ENCODE measurements at regions not wholly inside any gene's neighbourhood (a gene's known extent, or its start where the extent isn't known, plus 50 kb on each side); places are given as distances from the start of the nearest gene placed in this dataset.

GRCh38 chr15:46127361-46127874, 492.6 kb downstream of the SQOR start:
- H3K36me3 Mint-ChIP-seq (ENCODE audit: low read depth) = no peaks in the 10 kb centered on the region
- no peaks in the 10 kb centered on the region for H3K27me3 Mint-ChIP-seq
- DNase-seq (no peak), ATAC-seq (no peak)
- intact Hi-C loops (cut with DNase I, micrococcal nuclease) = no loop called here
- H3K4me1 Mint-ChIP-seq = no peaks in the 10 kb centered on the region
- peaks cover 15% of the 10 kb centered on the region for H3K9me3 Mint-ChIP-seq (ENCODE audit: low read depth)
- H3K27ac Mint-ChIP-seq = no peak overlapping the region
- ChIA-PET POLR2A (no interaction called here), CTCF (no interaction called here)
- H3K4me3 Mint-ChIP-seq = no peak overlapping the region

DNA sequence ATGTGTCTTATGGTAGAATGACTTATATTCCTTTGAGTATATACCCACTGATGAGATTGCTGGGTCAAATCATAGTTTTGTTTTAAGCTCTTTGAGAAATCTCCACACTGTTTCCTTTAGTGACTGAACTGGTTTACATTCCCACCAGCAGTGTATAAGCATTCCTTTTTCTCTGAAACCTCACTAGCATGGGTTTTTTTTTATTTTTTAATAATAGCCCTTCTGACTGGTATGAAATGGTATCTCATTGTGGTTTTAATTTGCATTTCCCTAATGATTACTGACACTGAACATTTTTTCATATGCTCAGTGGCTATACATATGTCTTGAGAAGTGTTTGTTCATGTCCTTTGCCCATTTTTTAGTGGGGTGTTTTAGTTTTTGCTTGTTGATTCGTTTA, 494.3 kb downstream of the SQOR start:
- ChIA-PET POLR2A (no interaction called here), CTCF (no interaction called here)
- Mint-ChIP-seq H3K27me3 (no peaks in the 10 kb centered on the region), H3K4me3 (no peak overlapping the region), H3K36me3 (ENCODE audit: low read depth) (no peaks in the 10 kb centered on the region), H3K4me1 (no peaks in the 10 kb centered on the region), H3K27ac (no peak overlapping the region), H3K9me3 (ENCODE audit: low read depth) (peaks cover 9% of the 10 kb centered on the region)
- ATAC-seq (no peak), DNase-seq (no peak)
- intact Hi-C loops (cut with DNase I, micrococcal nuclease) = no loop called here

- Mint-ChIP-seq H3K27me3 (no peaks in the 10 kb centered on the region), H3K36me3 (ENCODE audit: low read depth) (no peaks in the 10 kb centered on the region), H3K9me3 (ENCODE audit: low read depth) (peaks cover 18% of the 10 kb centered on the region), H3K27ac (no peak overlapping the region), H3K4me3 (no peak overlapping the region), H3K4me1 (no peaks in the 10 kb centered on the region)
- ATAC-seq = no peak
- ChIA-PET POLR2A (no interaction called here), CTCF (no interaction called here)
- intact Hi-C loops (cut with DNase I, micrococcal nuclease) = no loop called here
- no peak for DNase-seq
Measured at GRCh38 chr15:46131876-46132275, 497.0 kb downstream of the SQOR start.

DNA sequence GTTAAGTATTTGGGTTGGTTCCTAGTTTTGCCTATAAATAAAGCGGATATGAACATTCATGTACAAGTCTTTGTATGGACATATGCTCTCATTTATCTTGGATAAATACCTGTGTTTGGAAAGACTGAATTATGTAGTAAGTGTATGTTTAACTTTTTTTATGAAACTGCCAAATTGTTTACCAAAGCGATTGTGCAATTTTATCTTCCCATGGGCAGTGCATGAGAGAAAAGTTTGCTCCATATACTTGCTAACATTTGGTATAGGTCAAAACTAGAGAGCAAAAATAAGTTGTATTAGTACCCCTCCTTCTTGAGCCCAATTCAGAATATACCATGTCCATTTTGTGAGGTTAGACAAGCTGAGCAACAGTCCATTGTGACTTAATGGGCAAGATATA, 502.6 kb downstream of the SQOR start:
- H3K36me3 Mint-ChIP-seq (ENCODE audit: low read depth) = no peaks in the 10 kb centered on the region
- intact Hi-C loops (cut with DNase I, micrococcal nuclease) = no loop called here
- DNase-seq (no peak), ATAC-seq (no peak)
- H3K9me3 Mint-ChIP-seq (ENCODE audit: low read depth) = peaks cover 11% of the 10 kb centered on the region
- no peak overlapping the region for H3K27ac Mint-ChIP-seq
- POLR2A ChIA-PET = no interaction called here
- H3K4me1 Mint-ChIP-seq = no peaks in the 10 kb centered on the region
- H3K4me3 Mint-ChIP-seq = no peak overlapping the region
- no peaks in the 10 kb centered on the region for H3K27me3 Mint-ChIP-seq
- CTCF ChIA-PET = no interaction called here

- intact Hi-C loops (cut with DNase I, micrococcal nuclease) = no loop called here
- no peak for ATAC-seq
- H3K4me1 Mint-ChIP-seq = no peaks in the 10 kb centered on the region
- DNase-seq = no peak
- CTCF ChIA-PET = interaction anchor here (0.6 kb wide), 1 partner anchor 63 kb away, joined by 4 read pairs; no protein-coding TSS in a partner anchor
- H3K9me3 Mint-ChIP-seq (ENCODE audit: low read depth) = peaks cover 6% of the 10 kb centered on the region
- no peaks in the 10 kb centered on the region for H3K36me3 Mint-ChIP-seq (ENCODE audit: low read depth)
- no peak overlapping the region for H3K4me3 Mint-ChIP-seq
- no peak overlapping the region for H3K27ac Mint-ChIP-seq
- no peaks in the 10 kb centered on the region for H3K27me3 Mint-ChIP-seq
- POLR2A ChIA-PET = no interaction called here
Measured at GRCh38 chr15:46146002-46146401, 511.2 kb downstream of the SQOR start.

GRCh38 chr15:46146915-46147314, 512.1 kb downstream of the SQOR start:
- H3K4me1 Mint-ChIP-seq = no peaks in the 10 kb centered on the region
- peaks cover 6% of the 10 kb centered on the region for H3K9me3 Mint-ChIP-seq (ENCODE audit: low read depth)
- no peak for DNase-seq
- ChIA-PET POLR2A (no interaction called here), CTCF (no interaction called here)
- no peak for ATAC-seq
- H3K36me3 Mint-ChIP-seq (ENCODE audit: low read depth) = no peaks in the 10 kb centered on the region
- no peak overlapping the region for H3K27ac Mint-ChIP-seq
- H3K27me3 Mint-ChIP-seq = no peaks in the 10 kb centered on the region
- no peak overlapping the region for H3K4me3 Mint-ChIP-seq
- intact Hi-C loops (cut with DNase I, micrococcal nuclease) = no loop called here

DNA sequence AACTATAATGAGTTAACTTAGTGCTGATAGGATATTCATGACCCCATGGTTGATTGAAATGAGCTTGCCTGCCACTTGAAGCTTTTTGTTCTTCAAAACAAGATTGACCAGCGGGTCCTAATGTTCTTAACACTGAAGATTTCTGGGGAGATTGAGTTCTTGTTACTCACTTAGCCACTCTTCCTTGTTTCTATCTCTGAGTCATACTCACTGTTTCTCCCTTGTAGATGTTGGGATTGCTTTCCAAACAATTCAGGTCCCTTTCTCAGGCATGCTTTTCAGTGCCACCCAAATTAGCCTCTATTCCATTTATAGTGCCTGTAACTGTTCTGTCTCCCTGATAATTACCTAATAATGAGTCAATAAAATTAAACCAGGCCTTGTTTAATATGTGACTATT, 517.0 kb downstream of the SQOR start:
- H3K9me3 Mint-ChIP-seq (ENCODE audit: low read depth) = peaks cover 2% of the 10 kb centered on the region
- intact Hi-C loops (cut with DNase I, micrococcal nuclease) = loop anchor here in 1 of 2 experiments (10.0 kb wide), 1 partner anchor 327 kb away; no protein-coding TSS in a partner anchor
- DNase-seq = no peak
- no peaks in the 10 kb centered on the region for H3K36me3 Mint-ChIP-seq (ENCODE audit: low read depth)
- H3K4me3 Mint-ChIP-seq = no peak overlapping the region
- H3K4me1 Mint-ChIP-seq = no peaks in the 10 kb centered on the region
- no peak overlapping the region for H3K27ac Mint-ChIP-seq
- no peak for ATAC-seq
- ChIA-PET CTCF (no interaction called here), POLR2A (interaction anchor here (0.6 kb wide), 1 partner anchor 250 kb away, joined by 10 read pairs; no protein-coding TSS in a partner anchor)
- no peaks in the 10 kb centered on the region for H3K27me3 Mint-ChIP-seq

- Mint-ChIP-seq H3K27ac (no peak overlapping the region), H3K4me1 (no peaks in the 10 kb centered on the region), H3K9me3 (ENCODE audit: low read depth) (peaks cover 18% of the 10 kb centered on the region), H3K27me3 (no peaks in the 10 kb centered on the region), H3K36me3 (ENCODE audit: low read depth) (no peaks in the 10 kb centered on the region), H3K4me3 (no peak overlapping the region)
- intact Hi-C loops (cut with DNase I, micrococcal nuclease) = no loop called here
- DNase-seq (no peak), ATAC-seq (no peak)
- ChIA-PET POLR2A (no interaction called here), CTCF (no interaction called here)
Measured at GRCh38 chr15:46166750-46167149, 531.9 kb downstream of the SQOR start.

- DNase-seq (no peak), ATAC-seq (no peak)
- H3K9me3 Mint-ChIP-seq (ENCODE audit: low read depth) = peaks cover 17% of the 10 kb centered on the region
- no peaks in the 10 kb centered on the region for H3K4me1 Mint-ChIP-seq
- no peaks in the 10 kb centered on the region for H3K36me3 Mint-ChIP-seq (ENCODE audit: low read depth)
- ChIA-PET POLR2A (no interaction called here), CTCF (no interaction called here)
- H3K4me3 Mint-ChIP-seq = no peak overlapping the region
- H3K27ac Mint-ChIP-seq = no peak overlapping the region
- intact Hi-C loops (cut with DNase I, micrococcal nuclease) = no loop called here
- H3K27me3 Mint-ChIP-seq = no peaks in the 10 kb centered on the region
Measured at GRCh38 chr15:46170326-46170725, 535.5 kb downstream of the SQOR start.

DNA sequence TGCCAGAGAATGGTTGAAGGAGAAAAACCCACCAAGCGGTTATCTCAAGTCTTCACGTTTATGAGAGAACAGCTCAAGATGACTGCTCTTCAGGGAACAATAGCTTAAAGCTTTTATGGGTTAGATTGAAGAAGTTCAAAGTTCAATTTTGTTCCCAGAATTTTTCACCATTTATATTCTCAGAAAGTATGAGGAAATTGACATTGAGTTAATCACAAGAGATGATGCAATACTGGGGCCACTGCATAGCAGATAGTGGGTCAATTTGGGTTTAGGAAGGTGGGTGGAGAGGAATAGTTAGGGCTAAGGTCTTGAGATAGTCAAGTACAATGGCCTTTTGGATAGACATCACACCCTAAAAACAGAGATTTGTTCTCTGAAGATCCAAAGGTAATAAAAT, 539.3 kb downstream of the SQOR start:
- peaks cover 14% of the 10 kb centered on the region for H3K9me3 Mint-ChIP-seq (ENCODE audit: low read depth)
- H3K4me1 Mint-ChIP-seq = no peaks in the 10 kb centered on the region
- DNase-seq = no peak
- H3K27ac Mint-ChIP-seq = no peak overlapping the region
- no peaks in the 10 kb centered on the region for H3K27me3 Mint-ChIP-seq
- CTCF ChIA-PET = no interaction called here
- no peak for ATAC-seq
- no peak overlapping the region for H3K4me3 Mint-ChIP-seq
- POLR2A ChIA-PET = no interaction called here
- intact Hi-C loops (cut with DNase I, micrococcal nuclease) = no loop called here
- no peaks in the 10 kb centered on the region for H3K36me3 Mint-ChIP-seq (ENCODE audit: low read depth)

DNA sequence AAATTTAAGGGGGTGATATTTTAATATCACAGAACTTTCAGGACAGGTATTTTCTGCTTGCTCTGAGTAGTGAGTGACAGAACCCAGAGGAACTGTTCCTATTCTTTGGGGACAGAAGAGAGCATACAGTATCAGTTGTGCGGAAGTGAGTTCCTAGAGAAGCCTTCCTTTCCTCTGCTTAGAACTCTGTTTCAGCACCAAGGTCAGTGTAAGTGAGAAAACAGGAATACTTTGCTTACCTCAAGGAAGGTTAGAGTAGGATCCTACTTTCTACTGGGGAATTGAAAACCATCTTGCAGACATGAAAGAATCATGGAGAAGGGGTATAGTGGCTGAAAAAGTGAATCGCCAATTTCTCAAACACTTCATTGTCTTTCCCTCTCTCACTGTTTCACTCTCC, 542.4 kb downstream of the SQOR start:
- H3K4me1 Mint-ChIP-seq = no peaks in the 10 kb centered on the region
- no peak overlapping the region for H3K27ac Mint-ChIP-seq
- H3K36me3 Mint-ChIP-seq (ENCODE audit: low read depth) = no peaks in the 10 kb centered on the region
- intact Hi-C loops (cut with DNase I, micrococcal nuclease) = no loop called here
- H3K4me3 Mint-ChIP-seq = no peak overlapping the region
- ATAC-seq (no peak), DNase-seq (no peak)
- POLR2A ChIA-PET = no interaction called here
- H3K27me3 Mint-ChIP-seq = no peaks in the 10 kb centered on the region
- H3K9me3 Mint-ChIP-seq (ENCODE audit: low read depth) = peaks cover 13% of the 10 kb centered on the region
- CTCF ChIA-PET = no interaction called here

DNA sequence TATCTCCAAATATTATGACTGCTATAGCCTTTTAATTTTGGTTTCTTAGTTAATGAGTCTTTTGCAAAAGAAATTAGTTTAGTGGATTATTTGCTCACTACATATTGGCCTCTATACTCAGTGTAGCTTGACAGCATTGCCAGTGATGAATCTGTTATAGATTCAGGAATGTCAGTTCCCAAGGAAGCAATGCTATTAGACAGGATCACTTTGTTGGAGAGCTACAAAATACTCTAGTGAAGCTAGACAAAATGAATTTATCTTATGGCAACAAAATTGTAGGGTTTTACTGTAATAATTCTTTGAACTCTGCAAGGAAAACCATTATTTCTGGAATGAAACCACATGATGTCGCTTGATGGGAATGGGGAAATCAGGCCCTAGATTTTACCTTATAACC, 543.3 kb downstream of the SQOR start:
- ATAC-seq (no peak), DNase-seq (no peak)
- Mint-ChIP-seq H3K27me3 (no peaks in the 10 kb centered on the region), H3K36me3 (ENCODE audit: low read depth) (no peaks in the 10 kb centered on the region), H3K4me3 (no peak overlapping the region), H3K9me3 (ENCODE audit: low read depth) (peaks cover 16% of the 10 kb centered on the region), H3K4me1 (no peaks in the 10 kb centered on the region), H3K27ac (no peak overlapping the region)
- intact Hi-C loops (cut with DNase I, micrococcal nuclease) = no loop called here
- ChIA-PET POLR2A (no interaction called here), CTCF (no interaction called here)

DNA sequence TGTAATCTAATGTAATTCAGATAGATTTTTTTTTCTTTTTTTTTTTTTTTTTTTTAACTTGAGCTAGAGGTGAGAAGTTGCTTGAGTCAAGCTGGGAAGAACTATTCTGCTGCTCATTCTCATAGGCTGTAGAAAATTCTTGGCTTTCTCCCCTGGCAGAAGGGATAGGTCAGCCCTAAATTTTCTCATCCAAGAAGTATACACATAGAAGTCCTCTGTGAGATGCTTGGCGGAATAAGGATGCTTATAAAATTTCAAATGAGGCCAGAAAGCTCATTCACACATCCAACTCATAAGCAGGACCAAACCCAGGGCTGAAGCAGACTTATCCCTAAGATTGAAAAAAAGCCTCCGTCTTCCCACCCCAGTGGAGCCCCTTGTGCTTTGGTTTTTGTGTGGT, 572.5 kb downstream of the SQOR start:
- Mint-ChIP-seq H3K27ac (no peak overlapping the region), H3K9me3 (ENCODE audit: low read depth) (peaks cover 11% of the 10 kb centered on the region), H3K36me3 (ENCODE audit: low read depth) (no peaks in the 10 kb centered on the region), H3K4me1 (no peaks in the 10 kb centered on the region), H3K4me3 (no peak overlapping the region), H3K27me3 (no peaks in the 10 kb centered on the region)
- ChIA-PET POLR2A (no interaction called here), CTCF (interaction anchor here (0.5 kb wide), 1 partner anchor 1789 kb away, joined by 3 read pairs; no protein-coding TSS in a partner anchor)
- DNase-seq (no peak), ATAC-seq (no peak)
- intact Hi-C loops (cut with DNase I, micrococcal nuclease) = no loop called here

Data from activated CD4-positive, alpha-beta T cell treated with anti-CD3 and anti-CD28 coated beads for 36 hours (primary cell).